ENCODE measurements at regions not wholly inside any gene's neighbourhood (a gene's known extent, or its start where the extent isn't known, plus 50 kb on each side); places are given as distances from the start of the nearest gene placed in this dataset.

DNA sequence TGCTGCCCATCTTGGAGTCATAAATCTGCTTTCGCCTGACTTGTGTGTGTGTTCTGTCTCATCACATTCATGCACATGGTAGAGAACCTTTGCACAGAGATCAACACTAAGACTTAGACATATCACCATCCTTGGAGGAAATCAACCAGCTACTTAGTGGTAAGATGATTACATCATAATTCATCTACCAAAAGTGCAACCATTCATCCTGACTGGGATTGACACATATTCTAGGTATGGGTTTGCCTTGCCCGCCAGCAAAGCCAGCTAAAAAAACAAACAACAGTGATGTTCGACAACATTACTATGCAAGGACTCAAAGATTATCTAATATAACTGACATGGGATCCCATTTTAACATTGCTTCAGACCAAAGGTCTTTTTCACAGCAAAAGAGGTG lies 228.7 kb downstream of the NUAK1 start:
- no peaks in the 10 kb centered on the region for H3K36me3 ChIP-seq (ENCODE audit: low read depth)
- H3K9me3 ChIP-seq, result no peaks in the 10 kb centered on the region
- DNase-seq (no peak), ATAC-seq (no peak)
- intact Hi-C loops (cut with DNase I, micrococcal nuclease), result no loop called here
- TF ChIP-seq, protein P1, sequence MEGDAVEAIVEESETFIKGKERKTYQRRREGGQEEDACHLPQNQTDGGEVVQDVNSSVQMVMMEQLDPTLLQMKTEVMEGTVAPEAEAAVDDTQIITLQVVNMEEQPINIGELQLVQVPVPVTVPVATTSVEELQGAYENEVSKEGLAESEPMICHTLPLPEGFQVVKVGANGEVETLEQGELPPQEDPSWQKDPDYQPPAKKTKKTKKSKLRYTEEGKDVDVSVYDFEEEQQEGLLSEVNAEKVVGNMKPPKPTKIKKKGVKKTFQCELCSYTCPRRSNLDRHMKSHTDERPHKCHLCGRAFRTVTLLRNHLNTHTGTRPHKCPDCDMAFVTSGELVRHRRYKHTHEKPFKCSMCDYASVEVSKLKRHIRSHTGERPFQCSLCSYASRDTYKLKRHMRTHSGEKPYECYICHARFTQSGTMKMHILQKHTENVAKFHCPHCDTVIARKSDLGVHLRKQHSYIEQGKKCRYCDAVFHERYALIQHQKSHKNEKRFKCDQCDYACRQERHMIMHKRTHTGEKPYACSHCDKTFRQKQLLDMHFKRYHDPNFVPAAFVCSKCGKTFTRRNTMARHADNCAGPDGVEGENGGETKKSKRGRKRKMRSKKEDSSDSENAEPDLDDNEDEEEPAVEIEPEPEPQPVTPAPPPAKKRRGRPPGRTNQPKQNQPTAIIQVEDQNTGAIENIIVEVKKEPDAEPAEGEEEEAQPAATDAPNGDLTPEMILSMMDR (IDR thresholded peaks at IDR 0.05), result no peak
- no peak overlapping the region for H3K4me3 ChIP-seq
- no peaks in the 10 kb centered on the region for H3K4me1 ChIP-seq (ENCODE audit: low read depth)

DNA sequence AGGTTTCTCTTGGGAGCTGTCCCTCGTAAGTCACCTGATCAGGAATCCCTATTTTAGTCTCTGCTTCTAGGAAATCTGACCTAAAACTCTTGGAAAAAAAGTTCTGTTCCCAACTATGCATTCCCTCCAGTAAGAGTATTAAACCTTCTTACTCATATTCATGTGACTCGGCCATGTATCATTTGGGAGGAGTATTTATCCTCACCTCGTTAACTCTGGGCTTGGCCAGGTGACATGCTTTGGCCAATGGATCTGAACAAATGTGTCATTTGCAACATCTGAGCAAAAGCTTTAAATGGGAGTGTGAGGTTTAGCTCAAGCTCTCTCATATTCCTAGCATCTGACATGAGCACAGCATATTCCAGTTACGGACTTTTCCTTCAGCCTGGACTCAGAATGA lies 226.8 kb downstream of the NUAK1 start:
- Histone ChIP-seq H3K4me1 (ENCODE audit: low read depth) (no peaks in the 10 kb centered on the region), H3K9me3 (no peaks in the 10 kb centered on the region), H3K4me3 (no peak overlapping the region), H3K36me3 (ENCODE audit: low read depth) (no peaks in the 10 kb centered on the region)
- DNase-seq (no peak), ATAC-seq (no peak)
- intact Hi-C loops (cut with DNase I, micrococcal nuclease), result no loop called here
- TF ChIP-seq, protein P1 (IDR thresholded peaks at IDR 0.05), result no peak

DNA sequence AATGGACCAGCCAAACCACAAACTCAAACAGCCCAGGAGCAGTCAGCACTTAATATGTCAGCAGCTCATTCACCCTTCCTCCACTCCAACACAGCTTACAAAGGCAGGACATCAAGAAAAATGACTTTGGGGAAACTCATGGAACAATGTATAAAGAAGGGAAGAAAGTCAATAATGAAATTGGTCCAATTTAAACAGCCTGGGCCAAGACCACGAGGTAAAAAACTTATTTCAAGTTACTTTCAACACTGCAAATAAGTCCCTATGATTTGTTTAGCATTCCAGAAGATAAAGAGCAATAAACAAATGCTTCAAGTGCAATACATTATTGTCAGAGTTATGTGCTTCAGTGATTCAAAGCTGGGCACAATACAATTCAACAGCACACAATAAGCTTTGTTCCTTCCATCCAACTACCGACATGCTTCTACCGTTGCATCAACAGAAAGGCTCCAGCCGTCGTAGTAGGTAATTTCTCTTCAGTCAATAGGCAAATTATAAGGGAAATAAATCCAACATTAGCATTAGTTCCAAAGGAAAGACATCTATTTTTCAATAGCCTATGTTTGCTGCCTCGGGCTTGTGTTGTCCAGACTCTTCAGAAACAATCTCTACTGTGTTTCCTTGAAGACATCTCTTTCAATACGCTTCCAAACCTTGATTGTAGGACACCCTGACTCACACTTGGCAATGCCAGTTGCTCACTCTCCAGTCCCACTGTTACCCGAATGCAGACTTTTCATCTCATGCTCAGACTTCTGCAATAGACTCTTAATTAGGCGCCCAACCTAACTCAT lies 225.7 kb downstream of the NUAK1 start:
- ATAC-seq (no peak), DNase-seq (no peak)
- Histone ChIP-seq H3K9me3 (no peaks in the 10 kb centered on the region), H3K4me3 (no peak overlapping the region), H3K36me3 (ENCODE audit: low read depth) (no peaks in the 10 kb centered on the region), H3K4me1 (ENCODE audit: low read depth) (no peaks in the 10 kb centered on the region)
- TF ChIP-seq, protein P1 (IDR thresholded peaks at IDR 0.05), result no peak
- intact Hi-C loops (cut with DNase I, micrococcal nuclease), result no loop called here

DNA sequence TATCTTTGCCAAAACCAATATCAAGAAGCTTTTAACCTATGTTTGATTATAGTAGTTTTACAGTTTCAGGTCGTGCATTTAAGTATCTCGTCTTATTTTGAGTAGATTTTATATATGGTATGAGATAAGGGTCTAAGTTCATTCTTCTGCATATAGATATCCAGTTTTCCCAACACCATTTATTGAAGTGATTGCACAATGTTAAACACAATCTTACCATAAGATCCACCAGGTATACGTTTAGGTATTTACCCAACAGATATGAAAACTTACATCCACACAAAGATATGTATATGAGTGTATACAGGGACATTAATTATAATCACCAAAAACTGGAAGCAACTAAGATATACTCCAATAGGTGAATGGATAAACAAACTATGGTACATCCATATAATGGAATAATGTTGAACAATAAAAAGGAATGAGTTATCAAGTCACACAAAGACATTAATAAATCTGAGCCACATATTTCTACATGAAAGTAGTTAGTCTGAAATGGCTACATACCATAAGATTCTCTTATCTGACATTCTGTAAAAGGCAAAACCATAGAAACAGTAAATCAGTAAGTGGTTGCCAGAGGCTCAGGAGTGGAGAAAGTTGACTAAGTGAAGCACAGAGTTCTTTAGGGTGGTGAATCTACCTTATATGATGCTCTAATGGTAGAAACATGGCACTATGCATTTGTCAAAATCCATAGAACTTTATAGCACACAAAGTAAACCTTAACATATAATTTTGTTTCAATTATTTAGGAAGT lies 222.6 kb downstream of the NUAK1 start:
- intact Hi-C loops (cut with DNase I, micrococcal nuclease), result no loop called here
- ATAC-seq (no peak), DNase-seq (no peak)

DNA sequence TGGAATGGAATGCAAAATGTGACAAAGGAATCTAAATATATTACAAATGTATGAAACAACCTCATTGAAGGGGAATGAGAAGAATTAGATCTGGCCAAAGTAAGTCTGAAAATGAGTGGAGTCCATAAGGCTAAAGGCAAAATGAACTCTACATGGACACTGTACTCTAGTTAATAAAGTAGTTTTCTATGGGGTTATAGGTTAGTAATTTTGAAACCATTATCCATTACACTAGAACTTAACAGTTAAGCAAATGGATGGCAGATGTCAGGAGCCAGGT lies 222.1 kb downstream of the NUAK1 start:
- DNase-seq, result no peak
- TF ChIP-seq, protein P1 (IDR thresholded peaks at IDR 0.05), result no peak
- intact Hi-C loops (cut with DNase I, micrococcal nuclease), result no loop called here

More for the DNA sequence above, 222.6 kb downstream of the NUAK1 start:
- H3K4me1 ChIP-seq (ENCODE audit: low read depth), result no peaks in the 10 kb centered on the region
- TF ChIP-seq, protein P1 (IDR thresholded peaks at IDR 0.05), result no peak
- H3K4me3 ChIP-seq, result no peak overlapping the region
- no peaks in the 10 kb centered on the region for H3K36me3 ChIP-seq (ENCODE audit: low read depth)
- no peaks in the 10 kb centered on the region for H3K9me3 ChIP-seq

More for the DNA sequence above, 222.1 kb downstream of the NUAK1 start:
- Histone ChIP-seq H3K36me3 (ENCODE audit: low read depth) (no peaks in the 10 kb centered on the region), H3K4me1 (ENCODE audit: low read depth) (no peaks in the 10 kb centered on the region), H3K9me3 (no peaks in the 10 kb centered on the region), H3K4me3 (no peak overlapping the region)
- ATAC-seq, result no peak

All from mucosa of descending colon (tissue), 3 donors.